COR-L47 (cell line): ENCODE measurements at regions not wholly inside any gene's neighbourhood (a gene's known extent, or its start where the extent isn't known, plus 50 kb on each side); places are given as distances from the start of the nearest gene placed in this dataset.
A peak's percentile ranks its signal among the peaks of the same experiment; 100 is the strongest.

Source experiments
- DNase-seq: peaks from one replicate; lab custom pipeline; 2025; lab: John Stamatoyannopoulos, UW

DNA sequence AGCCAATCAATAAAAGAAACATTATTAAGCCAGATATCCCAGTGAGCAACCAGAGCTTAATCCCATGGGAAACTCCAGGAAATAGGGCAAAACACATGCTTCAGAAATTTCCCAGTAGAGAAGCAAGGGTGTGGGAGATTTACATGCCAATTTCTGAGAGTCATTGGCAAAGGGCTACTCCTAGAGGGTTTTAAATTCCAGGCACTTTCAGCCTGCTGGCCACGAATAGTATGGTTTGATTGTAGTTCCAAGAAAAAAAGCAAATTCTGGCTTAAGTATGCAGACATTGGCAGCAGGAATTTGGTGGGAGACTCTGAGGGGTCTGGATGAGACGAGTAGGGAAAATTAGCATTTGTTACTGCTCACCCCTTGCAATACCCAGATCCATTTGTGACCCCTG, 402.1 kb upstream of the SUCLG2 start:
- DNase-seq: no peak

DNA sequence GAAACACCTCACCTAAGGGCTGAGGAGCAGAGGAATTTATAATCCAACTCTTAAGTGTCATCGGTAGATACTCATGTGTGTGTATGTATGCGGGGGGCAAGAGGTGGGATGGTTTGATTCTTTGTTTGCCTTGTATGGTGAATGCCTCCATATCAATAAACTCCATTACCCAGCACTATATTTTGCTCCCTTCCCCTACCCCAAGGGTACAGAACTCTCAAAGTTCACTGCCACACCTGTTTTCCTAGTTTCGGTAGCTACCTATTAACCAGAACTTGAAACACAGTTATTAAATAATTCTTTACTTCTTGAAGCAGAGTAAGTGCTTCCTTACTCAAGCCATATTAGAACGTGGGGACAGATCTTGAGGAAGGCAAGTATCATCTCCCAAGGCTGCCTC, 400.8 kb upstream of the SUCLG2 start:
- DNase-seq: no peak

DNA sequence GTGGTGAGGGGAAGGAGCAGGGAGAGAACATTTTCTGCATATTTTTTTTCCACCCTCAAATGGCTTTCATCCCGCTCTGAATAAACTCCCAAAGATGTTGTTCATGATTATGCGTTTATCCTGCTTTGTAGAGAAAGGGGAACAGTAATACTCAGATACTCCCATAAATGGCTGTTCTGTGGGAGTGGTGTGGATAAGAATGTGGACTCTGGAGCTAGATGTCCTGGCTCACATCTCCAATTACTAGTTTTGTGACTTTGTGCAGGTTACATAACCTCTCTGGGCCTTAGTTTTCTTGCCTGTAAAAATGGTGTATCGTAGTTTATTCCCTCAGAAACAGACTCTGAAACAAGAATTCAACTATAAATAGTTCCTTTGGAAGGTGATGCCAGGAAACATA, 395.4 kb upstream of the SUCLG2 start:
- DNase-seq: no peak

DNA sequence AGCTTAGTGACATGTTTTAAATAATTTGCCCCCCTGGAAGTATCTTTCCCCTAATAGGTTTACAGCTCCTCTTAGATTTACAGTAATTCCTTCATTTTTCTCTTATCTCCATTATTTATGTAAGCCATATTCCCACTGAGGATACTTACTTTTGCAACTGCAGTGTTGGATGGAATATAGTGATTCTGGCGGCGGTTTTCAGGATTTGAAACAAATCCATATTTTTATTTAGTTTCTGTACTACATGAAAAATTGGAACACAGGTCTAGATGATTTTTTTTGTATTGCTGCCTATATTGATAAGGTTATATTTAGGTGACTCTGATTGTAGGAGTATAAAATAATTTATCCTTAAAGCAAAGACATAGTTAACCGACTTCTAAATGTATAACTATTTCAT, 391.6 kb upstream of the SUCLG2 start:
- DNase-seq: no peak

GRCh38 chr3:68033867-68034266, 379.5 kb upstream of the SUCLG2 start:
- DNase-seq: no peak

DNA sequence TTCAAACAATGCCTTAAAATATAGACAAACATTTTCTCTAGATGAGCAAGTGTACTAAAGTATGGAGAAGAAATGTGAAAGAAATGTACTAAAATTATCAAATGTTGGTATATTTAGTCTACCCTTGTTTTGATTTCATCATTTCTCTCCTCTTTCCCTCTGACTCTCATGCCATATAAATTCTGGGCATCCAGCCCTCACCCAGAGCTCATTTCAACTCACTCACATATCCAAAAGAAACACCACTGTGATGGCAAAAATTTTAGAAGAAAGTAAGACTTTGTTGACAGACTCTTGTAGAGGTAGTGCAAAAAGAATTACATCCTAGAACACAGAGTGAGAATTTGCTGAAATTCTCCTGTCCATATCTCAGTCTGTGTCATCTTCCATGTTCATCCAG, 377.8 kb upstream of the SUCLG2 start:
- DNase-seq: no peak

DNA sequence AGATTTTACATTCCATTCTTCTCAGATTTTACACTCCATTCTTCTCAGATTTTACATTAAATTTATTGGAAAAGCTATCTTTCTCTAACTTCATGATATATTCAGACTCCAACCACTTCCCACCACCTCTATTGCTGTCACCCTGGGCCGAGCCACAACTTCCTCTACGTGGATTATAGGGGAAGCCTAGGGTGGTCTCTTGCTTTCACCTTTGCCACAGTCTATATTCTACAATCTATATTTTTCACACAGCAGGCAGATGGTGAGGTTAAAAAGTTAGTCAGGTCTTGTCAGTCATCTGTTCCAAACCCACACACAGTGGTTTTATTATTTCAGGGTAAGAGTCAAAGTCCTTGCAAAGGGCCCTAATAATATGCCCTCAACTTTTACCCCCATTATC, 370.8 kb upstream of the SUCLG2 start:
- DNase-seq: no peak

DNA sequence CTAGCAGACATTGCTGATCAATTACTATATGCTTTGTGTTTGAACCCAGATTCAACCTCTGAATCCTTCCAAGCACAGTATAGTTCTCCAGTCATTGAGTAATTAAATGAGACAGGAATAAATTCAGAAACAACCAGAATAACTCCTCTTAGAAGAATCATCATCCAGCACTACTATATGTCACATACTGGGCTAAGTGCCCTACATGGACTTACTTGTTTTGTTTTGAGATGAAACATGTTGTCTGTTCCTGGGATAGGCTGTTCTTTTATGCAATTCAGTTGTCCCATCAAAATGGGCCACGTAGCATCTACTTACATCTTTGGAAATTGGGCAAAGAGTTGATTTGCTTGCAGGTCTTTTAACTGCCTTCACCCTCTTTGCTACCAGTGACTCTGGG, 365.5 kb upstream of the SUCLG2 start:
- DNase-seq: no peak

DNA sequence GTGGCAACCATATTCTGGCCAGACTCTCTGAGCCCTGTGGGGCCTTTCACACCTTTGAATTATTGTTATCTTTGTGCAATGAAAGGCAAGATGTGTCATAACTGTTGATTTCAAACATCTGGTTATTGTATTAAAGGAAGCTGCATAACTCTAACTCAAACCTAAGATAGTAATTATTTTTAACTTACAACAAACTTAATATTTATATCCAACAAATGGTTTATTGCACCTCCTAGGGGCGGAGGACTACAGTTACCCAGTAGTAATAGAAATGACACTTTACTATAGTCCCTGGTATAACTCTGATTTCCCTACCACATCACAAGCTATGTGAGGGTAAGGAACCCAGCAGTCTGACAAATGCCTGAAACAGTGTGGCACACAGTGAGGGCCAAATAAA, 363.9 kb upstream of the SUCLG2 start:
- no peak for DNase-seq

GRCh38 chr3:68017069-68017468, 362.7 kb upstream of the SUCLG2 start:
- no peak for DNase-seq

- DNase-seq: no peak
Measured at GRCh38 chr3:68009900-68010299, 355.5 kb upstream of the SUCLG2 start.

DNA sequence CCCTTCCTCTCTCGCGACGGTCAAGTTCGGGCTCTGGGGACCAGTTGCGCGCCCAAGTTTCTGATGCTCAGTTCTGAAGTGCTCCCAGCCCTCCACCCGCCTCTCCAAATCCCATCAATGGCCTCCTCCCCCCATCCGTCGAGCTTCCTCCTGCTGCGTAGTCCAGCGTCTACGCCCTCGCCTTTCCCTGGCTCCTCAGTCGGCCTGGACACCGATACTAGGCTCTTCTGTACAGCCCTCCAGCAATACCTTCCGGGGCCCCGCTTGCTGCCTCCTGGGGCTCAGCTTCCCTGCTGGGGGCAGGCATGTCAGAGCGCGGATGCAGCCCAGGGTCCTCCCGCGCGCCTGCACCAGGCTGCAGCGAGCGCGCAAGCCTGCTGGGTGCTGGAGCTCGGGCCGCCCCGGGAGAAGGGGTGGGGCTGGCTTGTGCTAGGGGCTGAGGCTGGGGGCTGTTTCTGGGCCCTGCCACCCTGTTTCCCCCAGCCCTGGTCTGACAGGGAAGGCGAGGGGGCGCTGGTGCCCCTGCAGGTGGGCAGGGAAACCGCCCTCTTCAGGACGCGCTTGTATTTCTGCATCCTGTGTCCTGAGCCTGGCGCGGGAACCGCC, 353.3 kb upstream of the SUCLG2 start:
- peak; percentile 65 for DNase-seq

DNA sequence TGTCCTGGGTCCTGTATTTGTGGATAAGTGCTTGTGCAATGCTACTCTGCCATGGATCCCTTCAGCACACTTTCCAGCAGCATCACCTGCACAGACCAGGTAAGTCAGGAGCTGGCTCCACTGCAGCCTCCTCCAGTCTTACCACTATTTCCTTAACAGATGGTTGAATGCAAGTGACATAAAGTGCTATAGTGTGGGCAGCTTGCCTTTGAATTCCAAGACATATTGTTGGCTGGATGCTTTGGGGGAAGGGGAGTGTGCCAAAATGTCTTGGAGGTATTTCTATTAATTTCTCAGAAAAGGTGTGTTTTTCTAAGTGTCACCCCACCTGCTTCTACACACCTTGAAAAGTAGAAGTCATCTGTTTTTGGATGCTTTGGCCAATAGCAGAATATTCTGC, 352.2 kb upstream of the SUCLG2 start:
- no peak for DNase-seq

DNA sequence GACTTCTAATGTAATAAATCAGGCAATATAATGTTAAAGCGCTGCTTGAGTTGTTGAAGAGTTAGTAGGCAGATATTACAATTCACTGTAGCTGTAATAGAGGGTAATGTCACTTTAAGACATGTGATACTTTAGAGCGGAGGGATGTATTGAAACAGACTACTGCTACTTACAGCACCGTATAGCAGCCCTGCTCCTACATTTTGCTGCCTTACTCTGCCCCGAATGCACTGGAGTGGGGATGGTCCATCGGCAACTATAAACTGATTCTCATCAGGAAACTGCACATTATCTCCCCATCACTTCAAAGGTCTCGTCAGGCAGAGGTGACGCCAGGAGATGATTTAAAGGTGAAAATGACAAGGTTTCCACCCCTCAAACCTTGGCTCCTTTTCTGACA, 349.7 kb upstream of the SUCLG2 start:
- DNase-seq: no peak

DNA sequence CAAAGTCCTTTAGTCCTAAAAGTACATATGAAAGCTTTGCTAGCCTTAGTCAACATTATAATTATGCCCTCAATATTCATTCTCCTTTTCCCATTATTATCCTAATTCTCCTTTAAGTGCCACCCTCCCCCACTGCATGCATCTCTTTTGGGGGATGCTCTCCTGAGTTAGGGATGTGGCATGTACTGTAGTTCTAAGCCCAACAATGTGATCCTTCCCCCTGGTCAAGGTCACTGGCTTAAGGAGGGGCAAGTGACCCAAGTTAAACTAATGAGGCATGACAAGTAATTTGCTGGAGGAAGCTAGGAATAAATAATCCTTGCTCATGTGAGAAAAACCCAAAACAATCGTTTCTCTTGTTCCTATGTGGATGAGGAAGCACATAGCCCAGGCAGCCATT, 343.9 kb upstream of the SUCLG2 start:
- DNase-seq: no peak

DNA sequence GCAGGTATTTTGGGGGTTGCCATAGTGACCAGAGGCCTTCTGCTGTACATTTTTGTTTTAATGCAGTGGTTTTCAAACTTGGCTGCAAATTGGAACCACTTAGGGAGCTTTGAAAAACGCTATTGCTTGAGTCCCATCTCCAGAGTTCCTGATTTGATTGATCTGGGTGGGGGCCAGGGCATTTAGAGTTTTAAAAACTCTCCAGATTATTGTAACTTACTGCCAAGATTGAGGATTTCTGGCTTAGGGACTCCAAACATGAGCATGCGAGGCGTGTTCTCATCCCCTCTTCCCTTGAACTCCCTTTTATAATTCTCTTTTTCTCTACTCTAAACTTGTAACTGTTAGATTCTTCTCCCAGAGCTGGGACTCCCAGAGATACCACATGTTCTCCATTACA, 340.8 kb upstream of the SUCLG2 start:
- DNase-seq: no peak

- DNase-seq: no peak
Measured at GRCh38 chr3:67986706-67987105, 332.3 kb upstream of the SUCLG2 start.

DNA sequence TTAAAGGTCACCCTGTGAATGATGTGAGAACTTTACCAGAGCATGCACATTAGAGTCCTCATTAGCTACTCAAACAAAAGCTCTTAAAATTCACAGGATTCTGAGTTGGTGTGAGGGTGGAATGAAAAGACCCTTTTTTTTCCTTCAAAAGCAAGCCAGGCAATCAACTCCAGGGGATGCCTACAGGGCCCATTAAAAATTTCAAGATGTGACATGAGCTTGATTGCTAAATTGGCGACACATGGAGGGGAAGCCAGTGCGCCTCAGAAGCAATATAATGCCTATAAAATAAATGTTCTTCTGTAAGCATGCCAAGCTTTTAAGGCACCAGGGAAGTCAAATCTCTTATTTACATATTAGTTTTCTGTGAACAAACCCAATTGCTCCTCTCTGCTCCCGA, 328.8 kb upstream of the SUCLG2 start:
- DNase-seq: no peak

DNA sequence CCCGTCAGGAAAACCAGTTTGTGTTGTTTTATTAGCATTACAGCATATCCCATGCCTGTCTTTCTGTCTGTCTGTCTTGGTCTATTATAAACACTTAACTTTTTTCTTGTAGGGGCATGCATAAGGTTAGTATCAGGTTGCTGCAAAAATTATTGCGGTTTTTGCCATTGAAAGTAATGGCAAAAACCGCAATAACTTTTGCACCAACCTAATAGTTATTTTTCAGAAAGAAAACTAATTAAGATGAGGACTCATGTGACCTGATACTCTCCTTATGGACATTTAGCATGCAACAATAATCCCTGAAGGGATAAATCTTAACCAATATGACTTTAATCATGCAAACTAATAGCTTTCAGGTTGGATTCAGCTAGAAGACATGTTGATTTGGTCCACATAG, 326.7 kb upstream of the SUCLG2 start:
- DNase-seq: no peak

GRCh38 chr3:67979342-67979741, 324.9 kb upstream of the SUCLG2 start:
- DNase-seq: no peak

DNA sequence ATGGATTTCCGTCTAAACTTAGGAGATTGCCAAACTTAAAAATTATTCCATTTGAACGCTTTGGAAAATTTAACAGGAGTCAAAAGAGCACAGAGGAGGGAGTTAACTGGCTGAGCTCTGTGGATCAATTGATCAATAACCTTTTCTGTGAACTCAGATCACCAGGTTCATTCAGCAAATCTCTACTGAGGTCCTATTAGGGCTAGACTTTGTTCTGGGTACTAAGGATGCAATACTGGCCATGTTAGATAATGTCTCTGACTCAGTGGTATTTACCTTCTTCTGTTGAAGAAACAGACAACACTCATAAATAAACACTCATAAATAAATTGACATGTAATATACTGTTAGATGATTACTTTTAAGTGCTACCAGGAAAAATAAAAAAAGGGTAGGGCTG, 323.4 kb upstream of the SUCLG2 start:
- no peak for DNase-seq

- DNase-seq: no peak
Measured at GRCh38 chr3:67976663-67977062, 322.3 kb upstream of the SUCLG2 start.

GRCh38 chr3:67964596-67964995, 310.2 kb upstream of the SUCLG2 start:
- no peak for DNase-seq

DNA sequence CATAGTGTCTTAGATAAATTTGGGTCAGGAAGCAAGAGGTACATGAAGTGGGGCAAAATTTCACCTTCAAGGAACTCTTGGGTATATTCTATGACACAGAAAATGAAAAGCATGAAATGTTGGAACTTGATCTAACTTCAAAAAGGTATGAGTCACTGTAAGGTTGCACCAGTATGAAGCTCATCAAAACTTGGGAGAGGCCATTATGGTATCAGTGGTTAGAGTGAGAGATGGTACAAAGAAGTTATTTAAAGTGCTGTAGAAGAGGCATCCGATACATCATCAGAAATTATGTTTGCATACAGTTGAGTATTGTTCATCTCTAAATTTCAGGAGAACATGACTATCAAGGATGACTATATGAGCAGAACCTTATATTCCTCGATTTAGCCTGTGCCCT, 302.9 kb upstream of the SUCLG2 start:
- no peak for DNase-seq
